GM12878 (cell line): ENCODE measurements at regions not wholly inside any gene's neighbourhood (a gene's known extent, or its start where the extent isn't known, plus 50 kb on each side); places are given as distances from the start of the nearest gene placed in this dataset.
"Not testable (repeated sequence)": the region's sequence is repeated elsewhere in the genome, so short reads cannot be mapped to it uniquely, and the experiment has no call there.

Experiments used
- ATAC-seq: fragments of 200-7000 bp; cut with Tn5 transposase; 3 replicates; pipeline ENCODE4 v1.9.1; 2020; ENCODE audit warnings: mild to moderate bottlenecking, moderate library complexity
- BruUV-seq: library from RNA; stranded (reverse); fragments of 400-500 nt; replicated peaks from 2 replicates; lab custom pipeline; 2021; lab: Mats Ljungman, UMichigan
- CTCF ChIA-PET: fragments of 300-600 bp; sonication (Branson Sonifier 250); formaldehyde crosslinking; extraction: SDS; loops from one replicate; lab custom pipeline; 2021; ENCODE audit warnings: inconsistent platforms; lab: Yijun Ruan, JAX
- POLR2A ChIA-PET: fragments of 350-600 bp; formaldehyde crosslinking; extraction: SDS; loops from one replicate; lab custom pipeline; 2021; ENCODE audit warnings: inconsistent platforms; lab: Charles Lee
- RAD21 ChIA-PET: fragments of 300-600 bp; sonication (Branson Sonifier 250); formaldehyde crosslinking; loops from one replicate; lab custom pipeline; 2023; ENCODE audit warnings: antibody characterized with exemption; ENCODE audit not compliant: unreplicated experiment; lab: Charles Lee
- SMC1A ChIA-PET: fragments of 300-600 bp; sonication (Branson Sonifier 250); formaldehyde crosslinking; loops from one replicate; lab custom pipeline; 2023; ENCODE audit not compliant: unreplicated experiment, uncharacterized antibody; lab: Charles Lee
- DNase-seq: peaks from one replicate; pipeline ENCODE4 v3.0.0-alpha.2; 2011; ENCODE audit warnings: low read depth, low spot score
- FAIRE-seq: peaks from 3 replicates; lab custom pipeline; 2011; peaks lifted over from hg19 to GRCh38; lab: Jason Lieb, UNC
- H2AFZ ChIP-seq: 2 replicates; pipeline ENCODE4 v1.6.0; 2011; ENCODE audit warnings: low read depth, low read length, control low read depth; ENCODE audit not compliant: control insufficient read depth
- H3K27ac ChIP-seq: 2 replicates; pipeline ENCODE4 v1.5.1; 2011; ENCODE audit warnings: control low read depth; ENCODE audit not compliant: control insufficient read depth, insufficient read depth
- H3K27me3 ChIP-seq, 2 experiments: replicated peaks in 1 of 2; 2 replicates each; pipeline versions ENCODE4 v1.6.0 to v1.6.1; 2011; ENCODE audit warnings: low read length in 1 of 2; ENCODE audit not compliant: control insufficient read depth in 2 of 2, insufficient read depth in 2 of 2
- H3K36me3 ChIP-seq, 2 experiments: 2 replicates each; pipeline ENCODE4 v1.5.1; 2011; ENCODE audit warnings: low read length in 1 of 2; ENCODE audit not compliant: control insufficient read depth in 2 of 2, insufficient read depth in 2 of 2
- H3K4me1 ChIP-seq: 2 replicates; pipeline ENCODE4 v1.6.1; 2011; ENCODE audit warnings: mild to moderate bottlenecking, low read length, moderate library complexity, mixed read lengths; ENCODE audit not compliant: control insufficient read depth, insufficient read depth
- H3K4me2 ChIP-seq: 2 replicates; pipeline ENCODE4 v1.6.0; 2011; ENCODE audit warnings: control low read depth; ENCODE audit not compliant: control insufficient read depth, insufficient read depth
- H3K4me3 ChIP-seq: fragments of 200-600 bp; sonication (generic); 2 replicates; pipeline ENCODE4 v1.5.1; 2016
- H3K79me2 ChIP-seq: 2 replicates; pipeline ENCODE4 v1.6.0; 2011; ENCODE audit warnings: low read length; ENCODE audit not compliant: control insufficient read depth, insufficient read depth
- H3K9ac ChIP-seq: 2 replicates; pipeline ENCODE4 v1.8.0; 2011; ENCODE audit warnings: low read length, control low read depth, mixed read lengths; ENCODE audit not compliant: control insufficient read depth, insufficient read depth
- H3K9me3 ChIP-seq: replicated peaks from 3 replicates; pipeline ENCODE4 v1.5.1; 2011; ENCODE audit warnings: mild to moderate bottlenecking, low read length; ENCODE audit not compliant: control insufficient read depth, insufficient read depth
- H4K20me1 ChIP-seq: 2 replicates; pipeline ENCODE4 v1.6.0; 2011; ENCODE audit not compliant: control insufficient read depth, insufficient read depth
- SMAD1 ChIP-seq: fragments of 450-650 bp; IDR thresholded peaks from 2 replicates; pipeline ENCODE4 v1.6.1; 2018; ENCODE audit warnings: mild to moderate bottlenecking, low read depth; ENCODE audit not compliant: partially characterized antibody
- WGBS: methylation state at CpG from one replicate; pipeline ENCODE4 v1.1.6; 2016; ENCODE audit warnings: low lambda C conversion rate; ENCODE audit not compliant: insufficient replicate concordance, insufficient coverage; ENCODE audit errors: missing lambda C conversion rate; 5-methylcytosine and 5-hydroxymethylcytosine counted together
- in situ Hi-C: fragments of 300-500 bp; cut with MboI; formaldehyde crosslinking; loops from 9 replicates; pipeline ENCODE4 v1.14.3; 2018; ENCODE audit warnings: mixed read lengths
- intact Hi-C: fragments of 100-400 bp; cut with micrococcal nuclease; formaldehyde crosslinking; loops from one replicate; pipeline ENCODE4 v1.14.2; 2022; ENCODE audit not compliant: unreplicated experiment

- intact Hi-C loops = no loop called here
- FAIRE-seq (no peak), ATAC-seq (no peak), DNase-seq (no peak)
- H4K20me1 ChIP-seq = no peaks in the 10 kb centered on the region
- no peaks in the 10 kb centered on the region; a peak in 1 of 4 replicates for H3K27me3 ChIP-seq
- RAD21 ChIA-PET = no interaction called here
- in situ Hi-C loops = no loop called here
- H3K36me3 ChIP-seq = no peaks in the 10 kb centered on the region
- H3K27ac ChIP-seq = no peak overlapping the region
- H3K4me3 ChIP-seq = no peak overlapping the region
- H3K9me3 ChIP-seq = no peaks in the 10 kb centered on the region
- no peak overlapping the region for H2AFZ ChIP-seq
- BruUV-seq = no TSS peak
- no peaks in the 10 kb centered on the region for H3K4me1 ChIP-seq
- 3% methylated on average over 3 of the region's 3 CpGs for WGBS
- no peak overlapping the region for H3K4me2 ChIP-seq
- TF ChIP-seq SMAD1 = no peak
- CTCF ChIA-PET = no interaction called here
- no peak overlapping the region for H3K9ac ChIP-seq
- POLR2A ChIA-PET = no interaction called here
- H3K79me2 ChIP-seq = no peaks in the 10 kb centered on the region
- SMC1A ChIA-PET = no interaction called here
These were observed 717.6 kb downstream of the TDRD15 start for GRCh38 chr2:21841341-21841740.

- BruUV-seq, H3K4me2 ChIP-seq, H3K4me3 ChIP-seq, in situ Hi-C loops, FAIRE-seq, intact Hi-C loops, DNase-seq, H4K20me1 ChIP-seq, H3K27ac ChIP-seq, POLR2A ChIA-PET, SMC1A ChIA-PET, H3K79me2 ChIP-seq, H3K36me3 ChIP-seq, H3K27me3 ChIP-seq, H3K9ac ChIP-seq, RAD21 ChIA-PET, H3K4me1 ChIP-seq, ATAC-seq, H3K9me3 ChIP-seq, H2AFZ ChIP-seq: not testable (repeated sequence)
- CTCF ChIA-PET = interaction anchor here (0.6 kb wide), 1 partner anchor 496 kb away, joined by 3 read pairs; no protein-coding TSS in a partner anchor
- 24% methylated on average over 7 of the region's 7 CpGs for WGBS
These were observed 726.6 kb downstream of the TDRD15 start for GRCh38 chr2:21850367-21850766.
